ENCODE measurements at regions not wholly inside any gene's neighbourhood (a gene's known extent, or its start where the extent isn't known, plus 50 kb on each side); places are given as distances from the start of the nearest gene placed in this dataset.

DNA sequence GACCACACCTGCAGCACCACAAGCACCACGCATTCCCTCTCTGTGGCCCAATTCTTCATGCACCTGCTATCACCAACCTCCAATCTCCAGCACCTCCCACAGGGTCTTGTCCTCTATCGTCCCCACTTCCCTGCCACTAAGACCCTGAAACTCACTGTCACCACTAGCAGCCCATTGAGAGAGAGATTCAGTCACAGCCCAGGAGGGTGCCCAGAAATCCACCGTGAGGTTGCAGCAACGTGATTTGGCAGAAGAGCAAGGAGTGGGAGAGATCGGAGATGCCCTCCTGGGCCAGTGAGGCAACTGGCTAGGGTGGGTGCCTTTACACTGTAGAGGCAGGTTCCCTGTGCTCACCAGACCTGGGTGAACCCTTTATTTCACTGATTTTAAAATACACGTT is 90.1 kb downstream of the ANKRD60 start:
- no peak overlapping the region for H3K27ac ChIP-seq
- no peaks in the 10 kb centered on the region for H3K36me3 ChIP-seq
- H3K4me1 ChIP-seq, result no peaks in the 10 kb centered on the region
- no peaks in the 10 kb centered on the region for H3K9me3 ChIP-seq
- no peaks in the 10 kb centered on the region for H3K27me3 ChIP-seq
- intact Hi-C loops (cut with DNase I), result no loop called here
- no peak overlapping the region for H3K9ac ChIP-seq (ENCODE audit: low read depth in 2 of 2, low read length in 2 of 2)
- TF ChIP-seq, protein P1, sequence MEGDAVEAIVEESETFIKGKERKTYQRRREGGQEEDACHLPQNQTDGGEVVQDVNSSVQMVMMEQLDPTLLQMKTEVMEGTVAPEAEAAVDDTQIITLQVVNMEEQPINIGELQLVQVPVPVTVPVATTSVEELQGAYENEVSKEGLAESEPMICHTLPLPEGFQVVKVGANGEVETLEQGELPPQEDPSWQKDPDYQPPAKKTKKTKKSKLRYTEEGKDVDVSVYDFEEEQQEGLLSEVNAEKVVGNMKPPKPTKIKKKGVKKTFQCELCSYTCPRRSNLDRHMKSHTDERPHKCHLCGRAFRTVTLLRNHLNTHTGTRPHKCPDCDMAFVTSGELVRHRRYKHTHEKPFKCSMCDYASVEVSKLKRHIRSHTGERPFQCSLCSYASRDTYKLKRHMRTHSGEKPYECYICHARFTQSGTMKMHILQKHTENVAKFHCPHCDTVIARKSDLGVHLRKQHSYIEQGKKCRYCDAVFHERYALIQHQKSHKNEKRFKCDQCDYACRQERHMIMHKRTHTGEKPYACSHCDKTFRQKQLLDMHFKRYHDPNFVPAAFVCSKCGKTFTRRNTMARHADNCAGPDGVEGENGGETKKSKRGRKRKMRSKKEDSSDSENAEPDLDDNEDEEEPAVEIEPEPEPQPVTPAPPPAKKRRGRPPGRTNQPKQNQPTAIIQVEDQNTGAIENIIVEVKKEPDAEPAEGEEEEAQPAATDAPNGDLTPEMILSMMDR (IDR thresholded peaks at IDR 0.05), result no peak
- DNase-seq, result no peak
- H3K4me3 ChIP-seq, result no peak overlapping the region

DNA sequence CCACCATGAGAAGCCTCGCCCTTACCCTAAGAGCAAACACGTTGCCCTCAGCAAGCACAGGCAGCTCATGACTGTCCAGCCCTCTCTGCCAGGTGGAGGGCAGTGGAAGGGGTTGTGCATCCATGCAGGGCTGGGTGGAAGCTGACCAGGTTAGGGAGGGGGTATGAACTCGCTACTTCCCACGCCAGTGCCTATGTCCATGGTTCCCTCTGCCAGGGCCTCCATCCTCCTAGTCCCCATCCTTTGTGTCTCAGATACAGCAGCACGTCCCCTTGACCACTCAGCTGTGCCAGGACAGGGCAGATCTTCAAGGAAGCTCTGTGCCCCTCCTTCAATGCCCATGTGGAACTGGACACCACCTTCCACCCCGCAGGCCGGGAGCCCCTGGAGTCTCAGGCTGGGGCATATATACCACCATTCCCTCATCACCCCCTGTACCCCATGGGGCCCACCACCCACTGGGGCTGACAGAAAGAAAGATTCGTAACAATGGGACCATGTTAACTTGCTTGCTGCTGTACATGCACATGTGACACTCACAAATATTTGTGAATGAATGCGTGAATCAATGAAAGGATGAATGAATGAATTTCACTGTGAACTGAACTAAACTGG is 90.7 kb downstream of the ANKRD60 start:
- Histone ChIP-seq H3K9me3 (no peaks in the 10 kb centered on the region), H3K27me3 (no peaks in the 10 kb centered on the region), H3K36me3 (no peaks in the 10 kb centered on the region), H3K4me3 (no peak overlapping the region), H3K27ac (no peak overlapping the region), H3K4me1 (no peaks in the 10 kb centered on the region), H3K9ac (ENCODE audit: low read depth in 2 of 2, low read length in 2 of 2) (no peak overlapping the region)
- TF ChIP-seq, protein P1 (IDR thresholded peaks at IDR 0.05), result no peak
- no peak for DNase-seq
- intact Hi-C loops (cut with DNase I), result no loop called here

DNA sequence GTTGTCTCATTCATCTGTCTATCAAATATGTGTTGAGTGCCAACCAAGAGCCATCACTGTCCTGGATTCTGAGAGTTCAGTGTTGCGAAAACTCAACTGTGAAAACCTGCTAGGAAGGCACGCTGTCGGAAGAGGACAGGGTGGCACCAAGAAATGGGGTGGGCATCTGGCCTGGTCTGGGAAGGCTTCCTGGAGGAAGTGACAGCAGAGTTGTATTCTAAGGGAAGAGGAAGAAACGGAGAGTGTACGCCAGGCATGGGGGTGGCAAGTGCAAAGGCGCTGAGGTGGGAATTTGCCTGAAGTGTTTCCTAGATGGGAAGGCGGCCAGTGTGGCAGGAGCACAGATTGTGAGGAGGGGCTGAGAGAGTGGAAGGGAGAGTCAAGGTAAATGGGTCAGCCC is 91.2 kb downstream of the ANKRD60 start:
- H3K36me3 ChIP-seq, result no peaks in the 10 kb centered on the region
- TF ChIP-seq, protein P1 (IDR thresholded peaks at IDR 0.05), result no peak
- DNase-seq, result no peak
- H3K27ac ChIP-seq, result no peak overlapping the region
- intact Hi-C loops (cut with DNase I), result no loop called here
- no peak overlapping the region for H3K9ac ChIP-seq (ENCODE audit: low read depth in 2 of 2, low read length in 2 of 2)
- no peak overlapping the region for H3K4me3 ChIP-seq
- H3K4me1 ChIP-seq, result no peaks in the 10 kb centered on the region
- H3K27me3 ChIP-seq, result no peaks in the 10 kb centered on the region
- H3K9me3 ChIP-seq, result no peaks in the 10 kb centered on the region

DNA sequence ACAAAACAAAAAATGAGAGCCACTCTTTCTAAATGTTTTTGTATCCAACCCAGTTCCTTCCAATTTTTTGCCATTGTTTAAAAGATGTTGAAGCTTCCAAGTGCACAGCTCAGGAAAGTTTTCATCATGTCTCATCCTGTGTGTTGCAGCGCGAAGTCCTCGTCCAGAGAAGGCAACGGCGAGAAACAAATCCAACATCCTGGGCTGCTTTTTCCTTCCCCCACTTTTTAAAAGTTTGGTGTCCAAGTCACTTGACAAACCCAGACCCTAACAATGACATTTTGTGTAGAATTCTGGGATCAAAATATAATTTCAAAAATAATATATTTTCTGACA is 92.3 kb downstream of the ANKRD60 start:
- Histone ChIP-seq H3K36me3 (no peaks in the 10 kb centered on the region), H3K27me3 (no peaks in the 10 kb centered on the region), H3K4me3 (no peak overlapping the region), H3K4me1 (no peaks in the 10 kb centered on the region), H3K9ac (ENCODE audit: low read depth in 2 of 2, low read length in 2 of 2) (no peak overlapping the region), H3K27ac (no peak overlapping the region), H3K9me3 (no peaks in the 10 kb centered on the region)
- no peak for DNase-seq
- TF ChIP-seq, protein P1 (IDR thresholded peaks at IDR 0.05), result no peak
- intact Hi-C loops (cut with DNase I), result no loop called here

DNA sequence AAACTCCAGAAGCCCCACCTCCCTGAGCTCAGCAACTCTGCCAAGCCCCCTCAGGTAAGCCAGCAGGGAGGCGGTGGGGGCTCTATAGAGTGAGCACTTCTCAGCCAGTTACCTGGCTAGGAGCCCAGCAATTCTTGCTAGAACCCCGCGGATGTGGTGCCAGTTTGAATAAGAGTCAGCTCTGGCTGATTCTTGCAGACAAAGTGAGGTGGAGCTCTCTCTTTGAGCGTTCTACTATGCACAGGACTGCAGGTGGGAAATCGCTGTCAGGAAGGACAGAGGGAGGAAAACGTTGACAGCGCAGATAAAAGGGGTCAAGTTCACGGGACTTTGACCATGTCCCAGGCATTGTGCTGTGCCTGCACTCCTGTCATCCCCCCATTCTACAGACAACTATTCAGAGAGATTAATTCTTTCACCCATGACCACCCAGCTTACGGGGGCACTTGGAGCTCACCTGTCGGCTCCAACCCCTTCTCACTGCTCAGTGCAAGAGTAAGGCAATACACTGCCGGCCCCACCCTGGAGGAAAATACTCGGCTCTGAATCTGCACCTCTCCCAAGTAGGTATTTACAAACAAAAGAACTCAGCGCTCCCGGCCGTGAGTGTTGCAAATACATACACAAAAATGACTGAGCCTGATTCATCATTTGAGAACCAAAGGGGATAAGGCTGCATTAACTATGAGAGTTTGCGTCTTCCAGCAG is 92.9 kb downstream of the ANKRD60 start:
- no peaks in the 10 kb centered on the region for H3K9me3 ChIP-seq
- intact Hi-C loops (cut with DNase I), result no loop called here
- TF ChIP-seq, protein P1 (IDR thresholded peaks at IDR 0.05), result no peak
- no peaks in the 10 kb centered on the region for H3K4me1 ChIP-seq
- DNase-seq, result no peak
- H3K36me3 ChIP-seq, result no peaks in the 10 kb centered on the region
- H3K27ac ChIP-seq, result no peak overlapping the region
- H3K9ac ChIP-seq (ENCODE audit: low read depth in 2 of 2, low read length in 2 of 2), result no peak overlapping the region
- no peaks in the 10 kb centered on the region for H3K27me3 ChIP-seq
- no peak overlapping the region for H3K4me3 ChIP-seq
